K562 (cell line): ENCODE measurements at regions not wholly inside any gene's neighbourhood (a gene's known extent, or its start where the extent isn't known, plus 50 kb on each side); places are given as distances from the start of the nearest gene placed in this dataset.

Experiments
- ATF3 ChIP-seq, 2 experiments: fragments of 450-650 bp in 1 of 2; sonication (generic) in 1 of 2; formaldehyde crosslinking in 1 of 2; IDR thresholded peaks in 1 of 2; conservative IDR thresholded peaks in 1 of 2; 2 replicates each; pipeline versions ENCODE4 v1.6.1 to v1.8.1; 2016 to 2023; ENCODE audit warnings: mild to moderate bottlenecking in 2 of 2, moderate library complexity in 2 of 2, inconsistent platforms in 1 of 2, missing genetic modification reagents in 1 of 2
- CTCF ChIP-seq, 3 experiments: IDR thresholded peaks in 2 of 3; conservative IDR thresholded peaks in 1 of 3; 2 replicates each; pipeline ENCODE4 v1.5.1; 2011 to 2012; ENCODE audit warnings: low read length in 3 of 3, mild to moderate bottlenecking in 3 of 3, control low read depth in 2 of 3, improper control_type of control experiment in 1 of 3, inconsistent platforms in 1 of 3, low read depth in 1 of 3, mixed read lengths in 1 of 3, moderate library complexity in 1 of 3; ENCODE audit not compliant: insufficient read depth in 2 of 3
- EP300 ChIP-seq: IDR thresholded peaks from 2 replicates; pipeline ENCODE4 v1.6.1; 2012; ENCODE audit warnings: low read length, improper control_type of control experiment
- GATAD2A ChIP-seq: fragments of 450-650 bp; IDR thresholded peaks from 2 replicates; pipeline ENCODE4 v1.6.1; 2017
- HDGF ChIP-seq: fragments of 450-650 bp; IDR thresholded peaks from 2 replicates; pipeline ENCODE4 v1.6.1; 2016
- MAFK ChIP-seq: IDR thresholded peaks from 2 replicates; pipeline ENCODE4 v1.6.1; 2011; ENCODE audit warnings: low read length, improper control_type of control experiment
- NRF1 ChIP-seq, 2 experiments: fragments of 450-650 bp; IDR thresholded peaks in 1 of 2; conservative IDR thresholded peaks in 1 of 2; 2 replicates each; pipeline ENCODE4 v1.6.1; 2014; ENCODE audit warnings: mild to moderate bottlenecking in 2 of 2
- RBFOX2 ChIP-seq: fragments of 200-400 bp; formaldehyde crosslinking; IDR thresholded peaks from 2 replicates; pipeline ENCODE4 v1.6.1; 2017; ENCODE audit warnings: low read depth, mild to moderate bottlenecking, low read length, moderate library complexity
- SRSF9 ChIP-seq: fragments of 200-400 bp; formaldehyde crosslinking; IDR thresholded peaks from 2 replicates; pipeline ENCODE4 v1.6.1; 2017; ENCODE audit warnings: low read depth, low read length, borderline replicate concordance

GRCh38 chr2:30310371-30310770, 79.0 kb downstream of the LBH start:
- no peak for TF ChIP-seq CTCF (IDR thresholded peaks at IDR 0.05 in 2 of 3, conservative IDR thresholded peaks at IDR 0.05 in 1 of 3; ENCODE audit: insufficient read depth in 2 of 3, low read depth in 1 of 3, low read length in 3 of 3)
- TF ChIP-seq ATF3 (IDR thresholded peaks at IDR 0.05) = no peak
- no peak for TF ChIP-seq ATF3 (CRISPR knock-in tag; conservative IDR thresholded peaks at IDR 0.05)
- no peak for TF ChIP-seq GATAD2A
- TF ChIP-seq SRSF9 = no peak
- no peak for TF ChIP-seq NRF1 (conservative IDR thresholded peaks at IDR 0.05 in 1 of 2, IDR thresholded peaks at IDR 0.05 in 1 of 2)
- no peak for TF ChIP-seq RBFOX2
- no peak for TF ChIP-seq EP300
- TF ChIP-seq MAFK = no peak
- no peak for TF ChIP-seq HDGF
